ENCODE measurements at regions not wholly inside any gene's neighbourhood (a gene's known extent, or its start where the extent isn't known, plus 50 kb on each side); places are given as distances from the start of the nearest gene placed in this dataset.

GRCh38 chr5:74521401-74521800, 119.1 kb downstream of the ENC1 start:
- Histone ChIP-seq H2BK5ac (ENCODE audit: low read depth, low read length) (no peak overlapping the region), H3K9me3 (ENCODE audit: insufficient read depth in 2 of 2, low read depth in 1 of 2, low read length in 1 of 2) (peaks cover 26 to 31% of the 10 kb centered on the region in 2 experiments), H2BK15ac (ENCODE audit: low read length) (no peak overlapping the region), H4K91ac (replicated peaks; ENCODE audit: insufficient read length, low read length) (no peak overlapping the region), H2AK5ac (ENCODE audit: low read depth, low read length) (no peak overlapping the region), H3K4me3 (ENCODE audit: extremely low read depth in 1 of 4, insufficient read depth in 2 of 4, low read depth in 3 of 4, low read length in 4 of 4) (no peak overlapping the region), H3K4me2 (ENCODE audit: insufficient read depth in 1 of 2, low read depth in 2 of 2, low read length in 2 of 2) (no peak overlapping the region), H3K79me2 (ENCODE audit: control insufficient read depth in 1 of 2, insufficient read depth in 2 of 2, low read length in 2 of 2) (no peaks in the 10 kb centered on the region), H3K79me1 (ENCODE audit: low read depth, low read length) (no peaks in the 10 kb centered on the region), H3K36me3 (ENCODE audit: control insufficient read depth in 2 of 4, insufficient read depth in 4 of 4, low read length in 3 of 4) (no peaks in the 10 kb centered on the region), H2BK20ac (ENCODE audit: low read length) (no peak overlapping the region), H2BK12ac (ENCODE audit: low read depth, low read length) (no peak overlapping the region), H2BK120ac (replicated peaks; ENCODE audit: low read depth, low read length) (no peak overlapping the region), H3K9ac (replicated peaks in 1 of 4; ENCODE audit: extremely low read depth in 1 of 4, low read depth in 3 of 4, low read length in 3 of 4) (no peak overlapping the region), H3K4me1 (replicated peaks in 1 of 4; ENCODE audit: control insufficient read depth in 3 of 4, insufficient read depth in 4 of 4, low read length in 3 of 4) (peaks cover 0 to under 1% (median 0%) of the 10 kb centered on the region in 4 experiments; a peak in 3 of 7 replicates), H4K8ac (ENCODE audit: extremely low read depth, insufficient read depth, low read length) (no peak overlapping the region), H3K56ac (replicated peaks; ENCODE audit: insufficient read length, low read depth, low read length) (no peak overlapping the region), H3K4ac (replicated peaks; ENCODE audit: insufficient read length, low read depth, low read length) (no peak overlapping the region), H3K14ac (ENCODE audit: insufficient read length) (no peak overlapping the region), H3K27me3 (replicated peaks in 1 of 4; ENCODE audit: control insufficient read depth in 3 of 4, extremely low read depth in 1 of 4, insufficient read depth in 3 of 4, low read length in 3 of 4) (no peaks in the 10 kb centered on the region), H3K23ac (ENCODE audit: insufficient read length) (no peak overlapping the region), H3K18ac (ENCODE audit: extremely low read depth, low read length) (no peak overlapping the region), H4K5ac (ENCODE audit: insufficient read length, low read depth, low read length) (no peak overlapping the region), H3K27ac (ENCODE audit: low read depth, low read length) (no peak overlapping the region), H3K23me2 (ENCODE audit: low read depth, low read length) (no peaks in the 10 kb centered on the region), H4K20me1 (replicated peaks in 1 of 2; ENCODE audit: control insufficient read depth in 1 of 2, insufficient read depth in 2 of 2, low read length in 2 of 2) (no peaks in the 10 kb centered on the region), H2AFZ (ENCODE audit: low read length) (no peak overlapping the region)
- POLR2A ChIA-PET (ENCODE audit: partially characterized antibody): no interaction called here
- no peak for DNase-seq (ENCODE audit: low read depth in 1 of 2, low spot score in 2 of 2)
- no peak for FAIRE-seq
- CTCF ChIA-PET (ENCODE audit: partially characterized antibody): interaction anchor here (0.6 to 0.9 kb wide), 3 partner anchors 14 to 727 kb away, joined by 3 to 4 read pairs (median 4); no protein-coding TSS in a partner anchor
- 88% methylated on average over 3 of the region's 3 CpGs; no CpG with 5 or more reads in 1 of the 2 experiments for WGBS, 2 experiments (ENCODE audit: extremely low coverage in 1 of 2, insufficient coverage in 1 of 2, insufficient read length in 1 of 2, insufficient replicate concordance in 2 of 2, low coverage in 1 of 2, low lambda C conversion rate in 2 of 2, missing lambda C conversion rate in 1 of 2)
- TF ChIP-seq POU5F1 (IDR thresholded peaks at IDR 0.05; ENCODE audit: low read depth, low read length): no peak
- TF ChIP-seq ASH2L (IDR thresholded peaks at IDR 0.05; ENCODE audit: low read length): no peak
- no peak for TF ChIP-seq SP2 (IDR thresholded peaks at IDR 0.05; ENCODE audit: low read length)
- no peak for TF ChIP-seq RBBP5 (IDR thresholded peaks at IDR 0.05; ENCODE audit: borderline replicate concordance, low read depth, low read length)
- TF ChIP-seq TAF1 (IDR thresholded peaks at IDR 0.05; ENCODE audit: low read depth, low read length): no peak
- TF ChIP-seq NANOG (IDR thresholded peaks at IDR 0.05; ENCODE audit: insufficient read depth, low read depth, low read length, poor library complexity, severe bottlenecking): no peak
- no peak for TF ChIP-seq ATF2 (IDR thresholded peaks at IDR 0.05; ENCODE audit: low read length)
- TF ChIP-seq, protein P1, sequence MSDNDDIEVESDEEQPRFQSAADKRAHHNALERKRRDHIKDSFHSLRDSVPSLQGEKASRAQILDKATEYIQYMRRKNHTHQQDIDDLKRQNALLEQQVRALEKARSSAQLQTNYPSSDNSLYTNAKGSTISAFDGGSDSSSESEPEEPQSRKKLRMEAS (IDR thresholded peaks at IDR 0.05): no peak
- no peak for TF ChIP-seq GTF2F1 (IDR thresholded peaks at IDR 0.05; ENCODE audit: borderline replicate concordance, low read depth, low read length)
- TF ChIP-seq FOSL1 (IDR thresholded peaks at IDR 0.05; ENCODE audit: insufficient read depth, low read depth, low read length): no peak
- no peak for TF ChIP-seq GABPA (IDR thresholded peaks at IDR 0.05; ENCODE audit: borderline replicate concordance, insufficient read depth, low read length)
- no peak for TF ChIP-seq RNF2 (IDR thresholded peaks at IDR 0.05; ENCODE audit: borderline replicate concordance, low read depth, low read length, missing control alignments, poor library complexity, severe bottlenecking)
